ENCODE measurements at regions not wholly inside any gene's neighbourhood (a gene's known extent, or its start where the extent isn't known, plus 50 kb on each side); places are given as distances from the start of the nearest gene placed in this dataset.

GRCh38 chr5:33198836-33199235, 241.9 kb upstream of the TARS1 start:
- Histone ChIP-seq H3K9ac (ENCODE audit: low read length) (no peak overlapping the region), H3K27me3 (ENCODE audit: low read depth, low read length) (no peaks in the 10 kb centered on the region), H3K27ac (ENCODE audit: low read length) (no peak overlapping the region), H3K4me3 (ENCODE audit: low read length) (no peak overlapping the region), H3K9me3 (ENCODE audit: insufficient read depth, low read length) (no peaks in the 10 kb centered on the region), H3K4me1 (ENCODE audit: low read length) (no peaks in the 10 kb centered on the region), H3K36me3 (replicated peaks; ENCODE audit: low read depth, low read length) (no peaks in the 10 kb centered on the region), H3K4me2 (ENCODE audit: low read length) (no peak overlapping the region), H4K20me1 (ENCODE audit: insufficient read depth, low read length) (no peaks in the 10 kb centered on the region), H2AFZ (ENCODE audit: low read depth, low read length) (no peak overlapping the region), H3K79me2 (ENCODE audit: low read length) (no peaks in the 10 kb centered on the region)
- TF ChIP-seq EZH2phosphoT487 (IDR thresholded peaks at IDR 0.05; ENCODE audit: low read depth), result no peak
- TF ChIP-seq CTCF (IDR thresholded peaks at IDR 0.05; ENCODE audit: low read depth, low read length), result no peak

GRCh38 chr5:33203931-33204330, 236.8 kb upstream of the TARS1 start:
- H4K20me1 ChIP-seq (ENCODE audit: insufficient read depth, low read length), result no peaks in the 10 kb centered on the region
- no peaks in the 10 kb centered on the region for H3K36me3 ChIP-seq (replicated peaks; ENCODE audit: low read depth, low read length)
- H3K27me3 ChIP-seq (ENCODE audit: low read depth, low read length), result no peaks in the 10 kb centered on the region
- no peak for TF ChIP-seq CTCF (IDR thresholded peaks at IDR 0.05; ENCODE audit: low read depth, low read length)
- TF ChIP-seq EZH2phosphoT487 (IDR thresholded peaks at IDR 0.05; ENCODE audit: low read depth), result no peak
- H2AFZ ChIP-seq (ENCODE audit: low read depth, low read length), result no peak overlapping the region
- no peak overlapping the region for H3K9ac ChIP-seq (ENCODE audit: low read length)
- H3K79me2 ChIP-seq (ENCODE audit: low read length), result no peaks in the 10 kb centered on the region
- H3K9me3 ChIP-seq (ENCODE audit: insufficient read depth, low read length), result no peaks in the 10 kb centered on the region
- no peak overlapping the region for H3K27ac ChIP-seq (ENCODE audit: low read length)
- H3K4me2 ChIP-seq (ENCODE audit: low read length), result no peak overlapping the region
- no peaks in the 10 kb centered on the region for H3K4me1 ChIP-seq (ENCODE audit: low read length)
- H3K4me3 ChIP-seq (ENCODE audit: low read length), result no peak overlapping the region

- Histone ChIP-seq H2AFZ (ENCODE audit: low read depth, low read length) (no peak overlapping the region), H3K4me1 (ENCODE audit: low read length) (no peaks in the 10 kb centered on the region), H3K4me2 (ENCODE audit: low read length) (no peak overlapping the region), H3K4me3 (ENCODE audit: low read length) (no peak overlapping the region), H3K9ac (ENCODE audit: low read length) (no peak overlapping the region), H3K9me3 (ENCODE audit: insufficient read depth, low read length) (no peaks in the 10 kb centered on the region), H4K20me1 (ENCODE audit: insufficient read depth, low read length) (no peaks in the 10 kb centered on the region), H3K79me2 (ENCODE audit: low read length) (no peaks in the 10 kb centered on the region), H3K36me3 (replicated peaks; ENCODE audit: low read depth, low read length) (no peaks in the 10 kb centered on the region), H3K27me3 (ENCODE audit: low read depth, low read length) (no peaks in the 10 kb centered on the region), H3K27ac (ENCODE audit: low read length) (no peak overlapping the region)
- TF ChIP-seq EZH2phosphoT487 (IDR thresholded peaks at IDR 0.05; ENCODE audit: low read depth) (no peak), CTCF (IDR thresholded peaks at IDR 0.05; ENCODE audit: low read depth, low read length) (no peak)
Measured at GRCh38 chr5:33205079-33205478, 235.7 kb upstream of the TARS1 start.

- Histone ChIP-seq H2AFZ (ENCODE audit: low read depth, low read length) (no peak overlapping the region), H3K9ac (ENCODE audit: low read length) (no peak overlapping the region), H3K4me3 (ENCODE audit: low read length) (no peak overlapping the region), H3K4me1 (ENCODE audit: low read length) (no peaks in the 10 kb centered on the region), H3K27ac (ENCODE audit: low read length) (no peak overlapping the region), H3K36me3 (replicated peaks; ENCODE audit: low read depth, low read length) (no peaks in the 10 kb centered on the region), H3K4me2 (ENCODE audit: low read length) (no peak overlapping the region), H4K20me1 (ENCODE audit: insufficient read depth, low read length) (no peaks in the 10 kb centered on the region), H3K9me3 (ENCODE audit: insufficient read depth, low read length) (no peaks in the 10 kb centered on the region), H3K27me3 (ENCODE audit: low read depth, low read length) (no peaks in the 10 kb centered on the region), H3K79me2 (ENCODE audit: low read length) (no peaks in the 10 kb centered on the region)
- TF ChIP-seq CTCF (IDR thresholded peaks at IDR 0.05; ENCODE audit: low read depth, low read length) (no peak), EZH2phosphoT487 (IDR thresholded peaks at IDR 0.05; ENCODE audit: low read depth) (no peak)
Measured at GRCh38 chr5:33205727-33206410, 234.9 kb upstream of the TARS1 start.
